AG10803 (cell line): ENCODE measurements at regions not wholly inside any gene's neighbourhood (a gene's known extent, or its start where the extent isn't known, plus 50 kb on each side); places are given as distances from the start of the nearest gene placed in this dataset.

Experiments
- DNase-seq: peaks from one replicate; pipeline ENCODE4 v3.0.0; 2010; ENCODE audit warnings: low read depth
- H3K4me3 ChIP-seq: 2 replicates; pipeline ENCODE4 v1.5.1; 2011; ENCODE audit warnings: mild to moderate bottlenecking, low read length, control low read depth
- CTCF ChIP-seq: conservative IDR thresholded peaks from 2 replicates; pipeline ENCODE4 v1.5.1; 2011; ENCODE audit warnings: mild to moderate bottlenecking, low read length, control low read depth, inconsistent platforms

GRCh38 chr7:131272086-131272485 lies 55.6 kb upstream of the MKLN1 start:
- H3K4me3 ChIP-seq: no peak overlapping the region
- DNase-seq: no peak
- TF ChIP-seq CTCF: no peak

- no peak overlapping the region for H3K4me3 ChIP-seq
- no peak for DNase-seq
- no peak for TF ChIP-seq CTCF
These were observed 52.7 kb upstream of the MKLN1 start for GRCh38 chr7:131274986-131275385.

GRCh38 chr7:131276190-131276589 lies 51.5 kb upstream of the MKLN1 start:
- no peak for DNase-seq

GRCh38 chr7:131276748-131277147 lies 50.9 kb upstream of the MKLN1 start:
- TF ChIP-seq CTCF: no peak
- no peak for DNase-seq
- no peak overlapping the region for H3K4me3 ChIP-seq

More at GRCh38 chr7:131276190-131276589, 51.5 kb upstream of the MKLN1 start:
- no peak overlapping the region for H3K4me3 ChIP-seq
- no peak for TF ChIP-seq CTCF
